HG03064 (cell line): ENCODE measurements at regions not wholly inside any gene's neighbourhood (a gene's known extent, or its start where the extent isn't known, plus 50 kb on each side); places are given as distances from the start of the nearest gene placed in this dataset.

Experiments used
- ATAC-seq: cut with Tn5 transposase; IDR thresholded peaks from one replicate; pipeline ENCODE4 v1.9.1; 2021; ENCODE audit warnings: low read depth; ENCODE audit not compliant: unreplicated experiment

GRCh38 chr11:123378096-123378495, 52.0 kb upstream of the GRAMD1B start:
- ATAC-seq = no peak

- ATAC-seq = no peak
These were observed 52.7 kb upstream of the GRAMD1B start for GRCh38 chr11:123377355-123377754.

GRCh38 chr11:123375832-123376231, 54.2 kb upstream of the GRAMD1B start:
- ATAC-seq = no peak

- no peak for ATAC-seq
These were observed 55.5 kb upstream of the GRAMD1B start for GRCh38 chr11:123374622-123374968.

- no peak for ATAC-seq
These were observed 56.1 kb upstream of the GRAMD1B start for GRCh38 chr11:123373754-123374621.

- ATAC-seq = no peak
These were observed 58.4 kb upstream of the GRAMD1B start for GRCh38 chr11:123371506-123372297.

- ATAC-seq = no peak
These were observed 63.1 kb upstream of the GRAMD1B start for GRCh38 chr11:123366924-123367323.

- no peak for ATAC-seq
These were observed 64.1 kb upstream of the GRAMD1B start for GRCh38 chr11:123365955-123366354.

- no peak for ATAC-seq
These were observed 66.0 kb upstream of the GRAMD1B start for GRCh38 chr11:123364080-123364479.

- ATAC-seq = no peak
These were observed 66.5 kb upstream of the GRAMD1B start for GRCh38 chr11:123363556-123363955.

- ATAC-seq = no peak
These were observed 67.1 kb upstream of the GRAMD1B start for GRCh38 chr11:123362941-123363340.

GRCh38 chr11:123362186-123362585, 67.9 kb upstream of the GRAMD1B start:
- no peak for ATAC-seq

- ATAC-seq = no peak
These were observed 69.0 kb upstream of the GRAMD1B start for GRCh38 chr11:123361110-123361509.

GRCh38 chr11:123360267-123360936, 69.7 kb upstream of the GRAMD1B start:
- no peak for ATAC-seq

GRCh38 chr11:123357990-123358827, 71.9 kb upstream of the GRAMD1B start:
- ATAC-seq = no peak

- no peak for ATAC-seq
These were observed 72.6 kb upstream of the GRAMD1B start for GRCh38 chr11:123357353-123357989.

- ATAC-seq = no peak
These were observed 73.5 kb upstream of the GRAMD1B start for GRCh38 chr11:123356539-123356938.

GRCh38 chr11:123354371-123354975, 75.6 kb upstream of the GRAMD1B start:
- no peak for ATAC-seq

GRCh38 chr11:123351375-123351774, 78.7 kb upstream of the GRAMD1B start:
- ATAC-seq = no peak
